A673 (cell line): ENCODE measurements at regions not wholly inside any gene's neighbourhood (a gene's known extent, or its start where the extent isn't known, plus 50 kb on each side); places are given as distances from the start of the nearest gene placed in this dataset.

Source experiments
- CTCF ChIP-seq: fragments of 300-800, 200-600 bp; sonication (generic); conservative IDR thresholded peaks from 2 replicates; pipeline ENCODE4 v1.5.1; 2017; ENCODE audit warnings: low read depth, mild to moderate bottlenecking, antibody characterized with exemption, low read length, moderate library complexity, mixed read lengths
- EZH2 ChIP-seq: fragments of 200-600 bp; sonication (generic); IDR thresholded peaks from 2 replicates; pipeline ENCODE4 v1.6.1; 2017; ENCODE audit warnings: borderline replicate concordance, low read depth, mild to moderate bottlenecking, mixed read lengths, antibody characterized with exemption, low read length; ENCODE audit not compliant: poor library complexity, severe bottlenecking

DNA sequence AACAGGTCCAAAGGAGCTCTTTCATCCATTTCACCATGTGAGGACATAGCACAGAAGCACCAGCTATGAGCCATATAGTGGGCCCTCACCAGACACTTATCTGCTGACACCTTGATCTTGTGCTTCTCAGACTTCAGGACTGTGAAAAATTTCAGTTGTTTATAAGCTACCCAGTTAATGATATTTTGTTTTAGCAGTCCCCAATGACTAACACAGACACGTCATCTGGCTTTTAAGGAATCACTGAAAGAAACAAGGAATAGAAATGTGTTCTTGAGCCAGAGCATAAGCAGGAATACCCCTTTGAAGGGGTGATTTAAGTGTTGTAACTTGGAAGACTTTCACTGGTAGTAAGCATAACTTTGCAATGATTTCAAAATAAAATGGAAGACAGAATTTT is 214.7 kb upstream of the PTCHD4 start:
- TF ChIP-seq CTCF (no peak), EZH2 (no peak)
